Testis (tissue), 2 donors: ENCODE measurements at regions not wholly inside any gene's neighbourhood (a gene's known extent, or its start where the extent isn't known, plus 50 kb on each side); places are given as distances from the start of the nearest gene placed in this dataset.

Experiments used
- CTCF ChIP-seq, 3 experiments: fragments of 450-650 bp in 2 of 3; fragments of 200-600 bp in 1 of 3; sonication (generic) in 1 of 3; IDR thresholded peaks; one replicate each; pipeline ENCODE4 v1.5.1; 2016 to 2019; ENCODE audit warnings: antibody characterized with exemption in 3 of 3, mild to moderate bottlenecking in 2 of 3, moderate library complexity in 1 of 3
- POLR2A ChIP-seq: fragments of 450-650 bp; IDR thresholded peaks from one replicate; pipeline ENCODE4 v1.6.1; 2017; ENCODE audit warnings: antibody characterized with exemption, mild to moderate bottlenecking, moderate library complexity

GRCh38 chr9:99594056-99594780 is 227.5 kb upstream of the NR4A3 start:
- TF ChIP-seq CTCF (IDR thresholded peaks at IDR 0.05) (no peak), POLR2A (no peak)
